ENCODE measurements at regions not wholly inside any gene's neighbourhood (a gene's known extent, or its start where the extent isn't known, plus 50 kb on each side); places are given as distances from the start of the nearest gene placed in this dataset.

DNA sequence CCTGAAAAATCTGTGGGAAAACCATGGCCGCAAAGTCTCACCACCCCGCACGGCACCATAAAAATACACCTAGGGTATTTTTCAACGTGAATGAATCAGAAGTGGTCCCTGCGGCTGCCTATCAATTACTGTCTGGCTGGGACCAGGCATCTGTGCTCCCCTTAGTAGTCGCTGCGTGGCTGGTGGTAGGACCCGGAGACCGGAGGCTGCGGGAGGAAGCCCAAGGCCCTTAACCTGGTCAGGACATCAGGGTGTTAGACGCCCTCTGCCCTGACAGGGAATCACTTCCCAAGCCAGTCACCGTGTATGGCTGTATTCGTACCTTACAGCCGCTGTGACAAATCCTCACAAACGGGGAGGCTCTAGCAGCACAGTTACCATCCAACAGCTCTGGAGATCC lies 141.5 kb upstream of the PPP2R2D start:
- DNase-seq (ENCODE audit: low spot score): no peak
- Histone ChIP-seq H3K27ac (no peak overlapping the region), H3K9me3 (no peaks in the 10 kb centered on the region), H3K4me3 (no peak overlapping the region), H3K27me3 (replicated peaks; ENCODE audit: insufficient read depth) (no peaks in the 10 kb centered on the region), H3K36me3 (no peaks in the 10 kb centered on the region), H3K4me1 (ENCODE audit: control insufficient read depth in 1 of 2, low read depth in 2 of 2) (no peaks in the 10 kb centered on the region)
- ATAC-seq (ENCODE audit: insufficient number of reproducible peaks, low FRiP score, low read depth): no peak
- TF ChIP-seq, protein P1, sequence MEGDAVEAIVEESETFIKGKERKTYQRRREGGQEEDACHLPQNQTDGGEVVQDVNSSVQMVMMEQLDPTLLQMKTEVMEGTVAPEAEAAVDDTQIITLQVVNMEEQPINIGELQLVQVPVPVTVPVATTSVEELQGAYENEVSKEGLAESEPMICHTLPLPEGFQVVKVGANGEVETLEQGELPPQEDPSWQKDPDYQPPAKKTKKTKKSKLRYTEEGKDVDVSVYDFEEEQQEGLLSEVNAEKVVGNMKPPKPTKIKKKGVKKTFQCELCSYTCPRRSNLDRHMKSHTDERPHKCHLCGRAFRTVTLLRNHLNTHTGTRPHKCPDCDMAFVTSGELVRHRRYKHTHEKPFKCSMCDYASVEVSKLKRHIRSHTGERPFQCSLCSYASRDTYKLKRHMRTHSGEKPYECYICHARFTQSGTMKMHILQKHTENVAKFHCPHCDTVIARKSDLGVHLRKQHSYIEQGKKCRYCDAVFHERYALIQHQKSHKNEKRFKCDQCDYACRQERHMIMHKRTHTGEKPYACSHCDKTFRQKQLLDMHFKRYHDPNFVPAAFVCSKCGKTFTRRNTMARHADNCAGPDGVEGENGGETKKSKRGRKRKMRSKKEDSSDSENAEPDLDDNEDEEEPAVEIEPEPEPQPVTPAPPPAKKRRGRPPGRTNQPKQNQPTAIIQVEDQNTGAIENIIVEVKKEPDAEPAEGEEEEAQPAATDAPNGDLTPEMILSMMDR (IDR thresholded peaks at IDR 0.05): no peak

DNA sequence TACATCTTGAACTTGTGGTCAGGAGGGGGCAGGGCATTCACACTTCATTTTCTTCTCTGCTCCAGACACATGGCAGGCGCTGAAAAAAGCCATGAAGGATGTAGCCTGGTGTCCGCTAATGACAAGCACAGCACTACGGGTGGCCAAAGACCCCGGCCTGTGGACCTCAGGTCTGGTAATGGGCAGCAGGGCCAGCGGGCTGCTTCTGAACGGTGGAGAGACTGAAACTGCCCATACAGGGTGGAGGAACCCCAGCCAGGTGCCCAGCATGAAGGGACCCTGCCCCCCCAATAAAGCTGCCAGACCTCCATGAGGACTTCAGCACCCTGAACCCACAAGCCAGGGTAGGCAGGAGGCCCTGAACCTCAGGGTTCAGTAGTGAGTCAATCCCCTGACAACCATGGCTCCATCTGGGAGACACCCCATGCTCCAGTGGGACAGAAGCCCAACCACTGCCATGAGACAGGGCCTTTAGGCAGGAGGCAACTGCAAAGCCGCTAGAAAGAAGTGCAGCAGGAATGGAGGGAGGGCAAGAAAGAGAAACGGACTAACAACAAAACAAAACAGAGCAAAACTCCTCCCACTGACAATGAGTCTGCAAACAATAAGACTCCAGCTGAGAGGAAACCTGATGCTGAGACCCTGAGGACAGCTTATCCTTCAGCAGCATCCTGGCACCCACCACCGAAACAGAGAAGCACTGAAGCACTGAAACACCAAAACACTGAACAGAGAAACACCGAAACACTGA lies 140.2 kb upstream of the PPP2R2D start:
- Histone ChIP-seq H3K27me3 (replicated peaks; ENCODE audit: insufficient read depth) (no peaks in the 10 kb centered on the region), H3K4me3 (no peak overlapping the region), H3K27ac (no peak overlapping the region), H3K9me3 (no peaks in the 10 kb centered on the region), H3K36me3 (no peaks in the 10 kb centered on the region), H3K4me1 (ENCODE audit: control insufficient read depth in 1 of 2, low read depth in 2 of 2) (no peaks in the 10 kb centered on the region)
- ATAC-seq (ENCODE audit: insufficient number of reproducible peaks, low FRiP score, low read depth) (no peak), DNase-seq (ENCODE audit: low spot score) (no peak)
- TF ChIP-seq, protein P1 (IDR thresholded peaks at IDR 0.05): no peak

DNA sequence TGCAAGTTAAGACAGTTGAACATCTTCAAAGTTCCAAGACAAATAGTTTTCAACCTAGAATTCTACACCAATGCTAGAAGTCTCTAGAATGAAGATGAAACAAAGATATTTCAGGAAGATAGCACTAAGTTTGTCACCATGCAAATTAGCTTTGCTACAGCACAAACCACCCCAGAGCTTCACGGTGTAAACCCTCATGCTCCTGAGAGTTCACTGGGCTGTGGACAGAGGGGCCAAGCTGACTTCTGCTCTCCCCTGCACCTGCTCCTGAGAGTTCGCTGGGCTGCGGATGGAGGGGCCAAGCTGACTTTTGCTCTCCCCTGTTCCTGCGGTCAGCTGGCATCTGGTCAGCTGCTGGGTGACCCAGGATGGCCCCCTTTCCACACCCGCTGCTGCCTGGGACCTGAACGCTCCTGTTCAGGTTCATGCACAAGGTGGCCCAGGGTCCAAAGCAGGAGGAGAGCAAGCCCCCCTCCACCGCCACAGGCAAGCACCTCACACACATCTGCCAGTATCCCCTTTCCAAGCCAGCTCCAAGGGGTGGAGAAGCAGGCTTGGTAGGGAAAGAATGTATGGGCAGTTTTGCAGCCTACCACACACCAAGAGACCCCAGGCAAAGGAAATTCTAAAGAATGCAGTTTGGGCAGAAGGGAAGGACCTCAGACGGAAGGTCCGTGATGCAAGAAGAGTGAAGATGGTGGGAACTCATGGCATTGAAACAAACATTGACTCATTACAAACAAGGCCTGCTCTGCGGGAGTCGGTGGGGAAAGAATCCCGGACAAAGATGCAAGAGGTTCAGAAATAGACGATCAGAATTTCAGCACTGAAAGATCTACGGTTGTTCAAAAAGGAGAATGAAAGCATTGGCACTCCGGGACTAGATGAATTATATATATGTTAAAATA lies 137.8 kb upstream of the PPP2R2D start:
- H3K36me3 ChIP-seq: no peaks in the 10 kb centered on the region
- no peak overlapping the region for H3K4me3 ChIP-seq
- TF ChIP-seq, protein P1 (IDR thresholded peaks at IDR 0.05): no peak
- ATAC-seq (ENCODE audit: insufficient number of reproducible peaks, low FRiP score, low read depth) (no peak), DNase-seq (ENCODE audit: low spot score) (no peak)
- no peaks in the 10 kb centered on the region for H3K27me3 ChIP-seq (replicated peaks; ENCODE audit: insufficient read depth)
- H3K4me1 ChIP-seq (ENCODE audit: control insufficient read depth in 1 of 2, low read depth in 2 of 2): no peaks in the 10 kb centered on the region
- H3K9me3 ChIP-seq: no peaks in the 10 kb centered on the region
- no peak overlapping the region for H3K27ac ChIP-seq

DNA sequence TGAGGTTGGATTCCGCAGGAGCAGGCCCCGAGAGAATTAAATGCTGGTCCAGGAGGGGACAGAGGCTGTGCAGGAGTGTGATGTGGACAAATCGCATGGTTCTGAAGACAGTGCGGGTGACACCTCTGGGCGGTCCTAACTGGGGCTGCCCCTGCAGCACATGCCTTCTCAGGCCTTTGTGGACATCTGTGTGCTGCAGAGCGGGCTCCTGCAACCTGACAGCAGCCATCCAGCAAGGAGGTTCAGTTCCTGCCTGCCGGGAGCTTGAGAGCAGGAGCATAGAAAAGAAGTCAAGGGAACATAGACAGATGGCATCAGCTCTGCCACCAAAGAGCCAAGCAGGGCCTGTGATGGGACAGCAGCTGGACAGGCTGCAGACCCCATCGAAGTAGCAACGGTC lies 135.9 kb upstream of the PPP2R2D start:
- Histone ChIP-seq H3K27me3 (replicated peaks; ENCODE audit: insufficient read depth) (no peaks in the 10 kb centered on the region), H3K36me3 (no peaks in the 10 kb centered on the region), H3K4me3 (no peak overlapping the region), H3K9me3 (no peaks in the 10 kb centered on the region), H3K27ac (no peak overlapping the region), H3K4me1 (ENCODE audit: control insufficient read depth in 1 of 2, low read depth in 2 of 2) (no peaks in the 10 kb centered on the region)
- ATAC-seq (ENCODE audit: insufficient number of reproducible peaks, low FRiP score, low read depth) (no peak), DNase-seq (ENCODE audit: low spot score) (no peak)
- TF ChIP-seq, protein P1 (IDR thresholded peaks at IDR 0.05): no peak

DNA sequence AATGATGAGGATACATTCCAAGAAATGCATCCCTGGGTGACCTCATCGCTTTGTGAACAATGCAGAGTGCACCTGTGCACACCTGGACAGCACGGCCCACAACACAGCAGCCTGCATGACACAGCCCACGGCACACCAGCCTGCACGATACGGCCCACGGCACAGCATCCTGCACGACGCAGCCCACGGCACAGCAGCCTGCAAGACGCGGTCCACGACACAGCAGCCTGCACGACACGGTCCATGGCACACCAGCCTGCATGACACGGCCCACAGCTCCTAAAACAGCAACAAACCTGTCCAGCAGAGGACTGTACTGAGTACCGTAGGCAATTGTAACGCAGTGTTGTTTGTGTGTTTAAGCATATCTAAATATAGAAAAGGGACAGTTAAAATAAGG lies 134.7 kb upstream of the PPP2R2D start:
- H3K27ac ChIP-seq: no peak overlapping the region
- ATAC-seq (ENCODE audit: insufficient number of reproducible peaks, low FRiP score, low read depth): no peak
- no peak for DNase-seq (ENCODE audit: low spot score)

More for the DNA sequence above, 134.7 kb upstream of the PPP2R2D start:
- TF ChIP-seq, protein P1 (IDR thresholded peaks at IDR 0.05): no peak
- Histone ChIP-seq H3K4me1 (ENCODE audit: control insufficient read depth in 1 of 2, low read depth in 2 of 2) (no peaks in the 10 kb centered on the region), H3K36me3 (no peaks in the 10 kb centered on the region), H3K27me3 (replicated peaks; ENCODE audit: insufficient read depth) (no peaks in the 10 kb centered on the region), H3K9me3 (no peaks in the 10 kb centered on the region), H3K4me3 (no peak overlapping the region)

Measured in thoracic aorta (tissue), 2 donors.